Tibial artery (tissue), 4 donors: ENCODE measurements at regions not wholly inside any gene's neighbourhood (a gene's known extent, or its start where the extent isn't known, plus 50 kb on each side); places are given as distances from the start of the nearest gene placed in this dataset.

Experiments used
- DNase-seq, 2 donors: peaks; one replicate each; pipeline ENCODE4 v3.0.0-alpha.2; 2019
- H3K27ac ChIP-seq, 2 donors: fragments of 200-600 bp; sonication (generic) in 1 of 2; 1 replicate in 1 of 2; 2 replicates in 1 of 2; pipeline ENCODE4 v1.5.1; 2018 to 2019; ENCODE audit warnings: mild to moderate bottlenecking in 1 of 2
- H3K27me3 ChIP-seq, 2 donors: fragments of 200-600 bp; sonication (generic) in 1 of 2; one replicate each; pipeline versions ENCODE4 v1.5.1 to v1.6.0; 2016 to 2019
- H3K36me3 ChIP-seq, 3 donors: fragments of 200-600 bp; sonication (generic) in 2 of 3; one replicate each; pipeline ENCODE4 v1.5.1; 2016 to 2019; ENCODE audit warnings: mild to moderate bottlenecking in 2 of 3
- H3K4me1 ChIP-seq, 4 donors: fragments of 200-600 bp; sonication (generic) in 2 of 4; 1 replicate in 3 of 4; 2 replicates in 1 of 4; pipeline ENCODE4 v1.5.1; 2016 to 2019
- H3K4me3 ChIP-seq, 2 donors: fragments of 200-600 bp; sonication (generic) in 1 of 2; 1 replicate in 1 of 2; 2 replicates in 1 of 2; pipeline ENCODE4 v1.5.1; 2018 to 2019; ENCODE audit warnings: mild to moderate bottlenecking in 2 of 2
- H3K9me3 ChIP-seq, 3 donors: fragments of 200-600 bp; sonication (generic) in 1 of 3; one replicate each; pipeline ENCODE4 v1.5.1; 2016 to 2019
- CTCF ChIP-seq, 2 experiments: fragments of 200-600 bp in 1 of 2; fragments of 450-650 bp in 1 of 2; IDR thresholded peaks; one replicate each; pipeline ENCODE4 v1.5.1; 2017 to 2019; ENCODE audit warnings: antibody characterized with exemption in 2 of 2, mild to moderate bottlenecking in 1 of 2, moderate library complexity in 1 of 2
- intact Hi-C: fragments of 100-400 bp; cut with DNase I; formaldehyde crosslinking; loops from one replicate; pipeline ENCODE4 v1.15.0; 2023; ENCODE audit warnings: low total_unique reads

GRCh38 chr13:30020726-30021312 lies 170.4 kb upstream of the UBL3 start:
- Histone ChIP-seq H3K27me3 (no peaks in the 10 kb centered on the region), H3K4me3 (no peak overlapping the region), H3K9me3 (no peaks in the 10 kb centered on the region), H3K4me1 (no peaks in the 10 kb centered on the region), H3K36me3 (no peaks in the 10 kb centered on the region), H3K27ac (no peak overlapping the region)
- DNase-seq: no peak
- intact Hi-C loops: no loop called here
- TF ChIP-seq CTCF (IDR thresholded peaks at IDR 0.05): no peak

DNA sequence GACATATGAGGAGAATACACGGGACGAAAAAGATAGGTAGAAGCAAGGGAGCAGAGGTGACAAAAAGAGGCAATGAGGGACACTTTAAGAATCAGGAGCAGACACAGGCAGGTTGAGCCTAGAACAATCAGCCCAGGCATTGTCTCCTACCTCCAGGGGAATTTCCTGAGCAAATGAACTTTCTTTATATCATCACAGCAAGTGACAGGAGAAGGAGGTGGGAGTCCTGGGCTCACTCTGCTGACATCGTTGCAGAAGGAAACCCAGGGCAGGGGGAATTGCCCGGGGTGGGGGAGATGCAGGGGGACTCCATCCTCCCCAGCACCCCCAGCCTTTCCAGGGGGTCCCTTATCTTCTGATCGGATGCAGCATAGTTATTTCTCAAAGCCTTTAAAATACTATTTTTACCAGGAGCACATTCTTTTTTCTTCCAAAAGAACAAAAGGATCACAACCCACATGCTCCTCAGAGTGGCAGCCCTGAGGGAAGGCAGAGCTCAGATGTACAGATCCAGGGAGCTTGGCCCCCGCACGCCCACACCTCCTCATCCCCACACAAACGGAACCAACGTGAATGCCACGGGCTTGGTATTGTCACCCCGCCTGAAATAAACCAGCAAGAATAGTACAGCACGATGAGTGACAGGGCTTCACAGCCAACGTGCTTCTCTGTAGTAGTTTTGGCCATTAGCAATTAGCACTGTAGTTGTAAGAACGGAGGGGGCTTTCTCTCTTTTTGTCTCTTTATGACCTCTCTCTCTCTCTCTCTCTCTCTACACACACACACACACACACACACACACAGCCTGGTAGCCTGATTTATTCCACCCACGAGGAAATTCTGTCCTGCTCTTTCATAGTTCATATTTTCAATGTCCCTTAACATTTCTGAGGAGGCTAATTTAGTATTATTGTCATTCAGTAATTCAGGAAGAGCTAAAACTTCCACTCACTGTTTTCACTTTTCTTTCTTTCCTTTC lies 169.5 kb upstream of the UBL3 start:
- Histone ChIP-seq H3K9me3 (no peaks in the 10 kb centered on the region), H3K4me1 (no peaks in the 10 kb centered on the region), H3K36me3 (no peaks in the 10 kb centered on the region), H3K27me3 (no peaks in the 10 kb centered on the region), H3K4me3 (no peak overlapping the region), H3K27ac (no peak overlapping the region)
- no peak for TF ChIP-seq CTCF (IDR thresholded peaks at IDR 0.05)
- no peak for DNase-seq
- intact Hi-C loops: no loop called here

DNA sequence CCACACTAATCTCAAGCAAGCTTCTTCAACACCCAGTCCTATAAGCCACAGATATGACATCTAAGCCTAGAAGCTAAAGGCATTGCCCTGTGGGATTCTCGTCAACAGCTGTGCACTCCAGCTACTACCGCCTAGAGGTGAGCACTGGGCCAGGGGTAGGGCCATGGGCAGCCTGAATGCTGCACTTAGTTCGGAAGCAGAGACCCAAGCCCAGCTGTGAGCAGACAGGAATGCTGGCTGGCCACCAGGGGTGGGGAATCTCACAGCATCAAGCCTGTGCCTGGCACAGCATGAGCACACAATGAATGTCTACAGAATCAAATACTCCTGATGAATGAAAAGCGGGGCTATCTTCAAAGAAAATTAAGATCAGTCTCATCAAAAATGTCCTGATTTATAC lies 167.5 kb upstream of the UBL3 start:
- Histone ChIP-seq H3K4me1 (no peaks in the 10 kb centered on the region), H3K4me3 (no peak overlapping the region), H3K27me3 (no peaks in the 10 kb centered on the region), H3K27ac (no peak overlapping the region), H3K9me3 (no peaks in the 10 kb centered on the region), H3K36me3 (no peaks in the 10 kb centered on the region)
- no peak for DNase-seq
- intact Hi-C loops: no loop called here
- TF ChIP-seq CTCF (IDR thresholded peaks at IDR 0.05): no peak

GRCh38 chr13:30016398-30016797 lies 166.0 kb upstream of the UBL3 start:
- intact Hi-C loops: no loop called here
- TF ChIP-seq CTCF (IDR thresholded peaks at IDR 0.05): no peak

DNA sequence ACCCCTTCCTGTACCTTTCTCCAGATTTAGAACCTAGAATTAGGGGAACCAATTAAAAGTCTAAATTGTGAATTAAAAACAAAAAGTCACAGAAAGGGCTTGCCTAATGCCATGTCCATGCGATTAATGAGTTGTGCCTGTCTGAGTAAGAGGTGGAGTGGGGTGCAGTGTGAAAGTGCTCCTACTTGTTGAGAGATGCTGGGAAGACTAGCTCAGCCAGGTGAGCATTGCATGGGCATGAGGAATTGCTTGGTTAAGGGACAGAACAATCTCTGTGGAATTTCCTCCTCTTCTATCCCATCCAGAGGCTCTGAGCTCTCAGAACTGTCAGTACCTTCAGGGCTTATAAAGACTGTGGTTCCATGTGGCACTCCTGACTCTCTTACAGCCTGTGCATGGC lies 159.0 kb upstream of the UBL3 start:
- intact Hi-C loops: loop anchor here (5.0 kb wide), 1 partner anchor 448 kb away; no protein-coding TSS in a partner anchor
- Histone ChIP-seq H3K36me3 (no peaks in the 10 kb centered on the region), H3K4me3 (no peak overlapping the region), H3K27me3 (no peaks in the 10 kb centered on the region), H3K4me1 (no peaks in the 10 kb centered on the region), H3K27ac (no peak overlapping the region), H3K9me3 (no peaks in the 10 kb centered on the region)
- no peak for TF ChIP-seq CTCF (IDR thresholded peaks at IDR 0.05)
- no peak for DNase-seq

More at GRCh38 chr13:30016398-30016797, 166.0 kb upstream of the UBL3 start:
- no peaks in the 10 kb centered on the region for H3K9me3 ChIP-seq
- no peak overlapping the region for H3K4me3 ChIP-seq
- no peaks in the 10 kb centered on the region for H3K27me3 ChIP-seq
- H3K36me3 ChIP-seq: no peaks in the 10 kb centered on the region
- no peak overlapping the region for H3K27ac ChIP-seq
- DNase-seq: peak; percentile 71 to 73
- H3K4me1 ChIP-seq: no peaks in the 10 kb centered on the region
